ENCODE measurements at regions not wholly inside any gene's neighbourhood (a gene's known extent, or its start where the extent isn't known, plus 50 kb on each side); places are given as distances from the start of the nearest gene placed in this dataset.

DNA sequence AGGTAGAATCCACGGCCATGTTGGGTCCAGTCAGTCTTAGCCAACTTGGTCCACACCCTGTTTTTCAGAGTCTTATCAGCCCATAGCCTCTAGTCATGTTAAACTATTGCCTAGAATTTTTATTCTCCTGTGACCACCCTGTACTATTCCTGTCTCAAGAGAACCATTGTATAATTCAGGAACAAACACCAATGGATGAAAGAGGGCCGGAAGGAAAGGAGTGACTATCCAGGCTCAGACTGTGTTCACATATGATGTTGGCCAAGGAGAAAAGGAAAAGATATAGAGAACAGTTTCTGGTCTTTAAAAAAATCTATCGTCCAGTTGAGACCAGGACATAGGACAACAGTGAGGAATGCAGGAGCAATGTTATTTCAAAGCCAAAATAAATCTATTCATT lies 82.9 kb upstream of the SETBP1 start:
- H3K27ac ChIP-seq (ENCODE audit: low read depth, low read length), result no peak overlapping the region
- H2AFZ ChIP-seq (ENCODE audit: low read depth, low read length, poor library complexity, severe bottlenecking), result no peak overlapping the region
- no TSS peak for BruUV-seq (replicated peaks)
- no peak for DNase-seq (ENCODE audit: low read depth, low spot score)
- H3K27me3 ChIP-seq (ENCODE audit: insufficient read depth, low read length), result no peaks in the 10 kb centered on the region
- H3K4me1 ChIP-seq (ENCODE audit: control insufficient read depth in 1 of 2, insufficient read depth in 2 of 2, low read length in 2 of 2), result no peaks in the 10 kb centered on the region
- ATAC-seq, result no peak
- TF ChIP-seq, protein P1, sequence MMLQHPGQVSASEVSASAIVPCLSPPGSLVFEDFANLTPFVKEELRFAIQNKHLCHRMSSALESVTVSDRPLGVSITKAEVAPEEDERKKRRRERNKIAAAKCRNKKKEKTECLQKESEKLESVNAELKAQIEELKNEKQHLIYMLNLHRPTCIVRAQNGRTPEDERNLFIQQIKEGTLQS (IDR thresholded peaks at IDR 0.05), result no peak
- TF ChIP-seq JUND (IDR thresholded peaks at IDR 0.05), result no peak
- TF ChIP-seq EZH2 (IDR thresholded peaks at IDR 0.05), result no peak
- no peak for TF ChIP-seq ZNF274 (IDR thresholded peaks at IDR 0.05; ENCODE audit: low read depth, low read length)
- TF ChIP-seq ELF1 (IDR thresholded peaks at IDR 0.05; ENCODE audit: borderline replicate concordance, low read depth), result no peak
- TF ChIP-seq, protein P2, sequence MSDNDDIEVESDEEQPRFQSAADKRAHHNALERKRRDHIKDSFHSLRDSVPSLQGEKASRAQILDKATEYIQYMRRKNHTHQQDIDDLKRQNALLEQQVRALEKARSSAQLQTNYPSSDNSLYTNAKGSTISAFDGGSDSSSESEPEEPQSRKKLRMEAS (IDR thresholded peaks at IDR 0.05), result no peak
- no peak for TF ChIP-seq EZH2phosphoT487 (IDR thresholded peaks at IDR 0.05; ENCODE audit: borderline replicate concordance)
- no peaks in the 10 kb centered on the region for H3K79me2 ChIP-seq (ENCODE audit: insufficient read depth, low read length)
- no peaks in the 10 kb centered on the region for H3K9me2 ChIP-seq (ENCODE audit: insufficient read depth)
- intact Hi-C loops (cut with micrococcal nuclease), result no loop called here
- H3K4me2 ChIP-seq (ENCODE audit: low read length), result no peak overlapping the region
- no peaks in the 10 kb centered on the region; a peak in 1 of 4 replicates for H3K36me3 ChIP-seq (ENCODE audit: control insufficient read depth in 1 of 2, insufficient read depth in 2 of 2, low read length in 2 of 2)
- CTCF ChIA-PET, result no interaction called here
- no peak overlapping the region for H3K9ac ChIP-seq (ENCODE audit: low read length)
- no peaks in the 10 kb centered on the region for H4K20me1 ChIP-seq (ENCODE audit: insufficient read depth)
- RAD21 ChIA-PET (ENCODE audit: low non-redundant PET in 1 of 2, low total read pairs in 2 of 2, uncharacterized antibody in 2 of 2, unreplicated experiment in 2 of 2), result no interaction called here
- no peak overlapping the region for H3K4me3 ChIP-seq (replicated peaks in 1 of 2; ENCODE audit: low read depth in 1 of 2, low read length in 2 of 2)
- POLR2A ChIA-PET, result no interaction called here
- H3K9me3 ChIP-seq (ENCODE audit: control insufficient read depth in 1 of 2, insufficient read depth in 1 of 2, low read depth in 1 of 2, low read length in 2 of 2), result peaks cover 0 to 15% of the 10 kb centered on the region in 2 experiments; a peak in 2 of 4 replicates

DNA sequence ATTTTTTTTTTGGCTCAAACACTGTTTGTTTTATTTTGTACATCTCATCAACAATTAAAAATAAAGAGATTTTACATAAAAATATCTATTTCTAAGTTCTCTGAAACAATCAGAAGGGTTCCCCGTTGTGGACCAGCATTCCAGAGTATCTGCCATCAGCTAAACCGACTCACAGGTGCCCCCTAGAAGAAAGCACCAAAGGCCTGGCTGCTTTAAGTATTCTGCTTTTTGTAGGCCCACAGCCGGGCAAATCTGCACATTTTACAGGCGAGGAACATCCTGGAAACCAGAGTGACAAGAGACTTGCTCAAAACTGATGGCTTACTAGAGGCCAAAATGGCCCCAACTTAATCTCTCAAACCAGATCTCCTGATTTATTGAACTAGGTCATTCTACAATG lies 82.2 kb upstream of the SETBP1 start:
- H3K36me3 ChIP-seq (ENCODE audit: control insufficient read depth in 1 of 2, insufficient read depth in 2 of 2, low read length in 2 of 2), result no peaks in the 10 kb centered on the region; a peak in 1 of 4 replicates
- H3K9ac ChIP-seq (ENCODE audit: low read length), result no peak overlapping the region
- no peak for ATAC-seq
- H4K20me1 ChIP-seq (ENCODE audit: insufficient read depth), result no peaks in the 10 kb centered on the region
- no peak for TF ChIP-seq ELF1 (IDR thresholded peaks at IDR 0.05; ENCODE audit: borderline replicate concordance, low read depth)
- no peak for TF ChIP-seq RAD21 (IDR thresholded peaks at IDR 0.05; ENCODE audit: low read depth)
- no peak for TF ChIP-seq YY1 (IDR thresholded peaks at IDR 0.05; ENCODE audit: extremely low read depth, insufficient replicate concordance, low read depth, low read length)
- H2AFZ ChIP-seq (ENCODE audit: low read depth, low read length, poor library complexity, severe bottlenecking), result no peak overlapping the region
- H3K9me2 ChIP-seq (ENCODE audit: insufficient read depth), result no peaks in the 10 kb centered on the region
- H3K4me3 ChIP-seq (replicated peaks in 1 of 2; ENCODE audit: low read depth in 1 of 2, low read length in 2 of 2), result no peak overlapping the region
- no peaks in the 10 kb centered on the region for H3K27me3 ChIP-seq (ENCODE audit: insufficient read depth, low read length)
- BruUV-seq (replicated peaks), result no TSS peak
- POLR2A ChIA-PET, result no interaction called here
- CTCF ChIA-PET, result no interaction called here
- H3K4me2 ChIP-seq (ENCODE audit: low read length), result no peak overlapping the region
- peaks cover 0 to 20% of the 10 kb centered on the region in 2 experiments; a peak in 2 of 4 replicates for H3K9me3 ChIP-seq (ENCODE audit: control insufficient read depth in 1 of 2, insufficient read depth in 1 of 2, low read depth in 1 of 2, low read length in 2 of 2)
- H3K4me1 ChIP-seq (ENCODE audit: control insufficient read depth in 1 of 2, insufficient read depth in 2 of 2, low read length in 2 of 2), result no peaks in the 10 kb centered on the region
- DNase-seq (ENCODE audit: low read depth, low spot score), result no peak
- H3K27ac ChIP-seq (ENCODE audit: low read depth, low read length), result no peak overlapping the region
- intact Hi-C loops (cut with micrococcal nuclease), result no loop called here
- RAD21 ChIA-PET (ENCODE audit: low non-redundant PET in 1 of 2, low total read pairs in 2 of 2, uncharacterized antibody in 2 of 2, unreplicated experiment in 2 of 2), result no interaction called here
- no peaks in the 10 kb centered on the region for H3K79me2 ChIP-seq (ENCODE audit: insufficient read depth, low read length)

Data from HCT116 (cell line).